ENCODE measurements at regions not wholly inside any gene's neighbourhood (a gene's known extent, or its start where the extent isn't known, plus 50 kb on each side); places are given as distances from the start of the nearest gene placed in this dataset.

GRCh38 chr11:92626624-92627023, 342.8 kb upstream of the MTNR1B start:
- Mint-ChIP-seq H3K27ac (no peak overlapping the region), H3K9me3 (ENCODE audit: low read depth) (no peaks in the 10 kb centered on the region), H3K4me1 (ENCODE audit: low read depth) (no peaks in the 10 kb centered on the region), H3K27me3 (no peaks in the 10 kb centered on the region), H3K36me3 (no peaks in the 10 kb centered on the region), H3K4me3 (no peak overlapping the region)

DNA sequence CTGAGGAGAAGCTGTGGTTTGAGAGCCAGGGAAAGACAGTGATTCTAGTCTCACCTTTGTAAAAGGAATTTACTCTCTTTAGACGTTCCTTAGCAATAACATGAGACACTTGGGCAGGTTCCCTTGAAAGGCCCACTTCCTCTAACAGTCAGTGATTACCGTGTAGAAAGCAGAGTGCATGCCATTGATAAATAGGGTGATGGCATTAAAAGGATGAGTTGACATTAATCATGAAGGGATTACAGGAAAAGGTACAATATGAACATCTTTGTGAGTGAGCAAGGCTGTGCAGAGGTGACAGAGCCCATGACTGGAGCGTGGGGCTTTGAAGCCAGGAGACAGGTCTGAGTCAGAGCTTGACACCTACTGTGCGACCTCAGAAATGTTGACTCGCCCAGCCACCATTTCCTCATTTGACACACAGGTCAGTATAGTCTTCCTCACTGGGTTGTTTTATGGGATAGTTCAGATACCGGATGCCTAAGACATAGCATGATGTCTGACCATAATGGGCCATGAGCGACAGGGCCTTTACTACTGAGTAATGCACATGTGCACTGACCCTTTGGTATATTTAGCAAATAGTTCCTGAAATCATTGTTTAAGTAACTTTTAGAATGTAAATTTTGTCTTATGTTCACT, 341.7 kb upstream of the MTNR1B start:
- no peak overlapping the region for H3K4me3 Mint-ChIP-seq
- no peaks in the 10 kb centered on the region for H3K9me3 Mint-ChIP-seq (ENCODE audit: low read depth)
- no peaks in the 10 kb centered on the region for H3K4me1 Mint-ChIP-seq (ENCODE audit: low read depth)
- H3K27ac Mint-ChIP-seq, result no peak overlapping the region
- H3K27me3 Mint-ChIP-seq, result no peaks in the 10 kb centered on the region
- H3K36me3 Mint-ChIP-seq, result no peaks in the 10 kb centered on the region

- H3K27me3 Mint-ChIP-seq, result no peaks in the 10 kb centered on the region
These were observed 340.8 kb upstream of the MTNR1B start for GRCh38 chr11:92628401-92629292.

GRCh38 chr11:92632495-92632894, 337.0 kb upstream of the MTNR1B start:
- Mint-ChIP-seq H3K27me3 (no peaks in the 10 kb centered on the region), H3K4me1 (ENCODE audit: low read depth) (no peaks in the 10 kb centered on the region), H3K9me3 (ENCODE audit: low read depth) (no peaks in the 10 kb centered on the region), H3K27ac (no peak overlapping the region), H3K4me3 (no peak overlapping the region), H3K36me3 (no peaks in the 10 kb centered on the region)

More at GRCh38 chr11:92628401-92629292, 340.8 kb upstream of the MTNR1B start:
- Mint-ChIP-seq H3K9me3 (ENCODE audit: low read depth) (no peaks in the 10 kb centered on the region), H3K27ac (no peak overlapping the region), H3K4me1 (ENCODE audit: low read depth) (no peaks in the 10 kb centered on the region), H3K4me3 (no peak overlapping the region), H3K36me3 (no peaks in the 10 kb centered on the region)

- no peaks in the 10 kb centered on the region for H3K27me3 Mint-ChIP-seq
- no peak overlapping the region for H3K27ac Mint-ChIP-seq
- H3K9me3 Mint-ChIP-seq (ENCODE audit: low read depth), result no peaks in the 10 kb centered on the region
- H3K36me3 Mint-ChIP-seq, result no peaks in the 10 kb centered on the region
- H3K4me1 Mint-ChIP-seq (ENCODE audit: low read depth), result no peaks in the 10 kb centered on the region
- no peak overlapping the region for H3K4me3 Mint-ChIP-seq
These were observed 335.6 kb upstream of the MTNR1B start for GRCh38 chr11:92633820-92634219.

DNA sequence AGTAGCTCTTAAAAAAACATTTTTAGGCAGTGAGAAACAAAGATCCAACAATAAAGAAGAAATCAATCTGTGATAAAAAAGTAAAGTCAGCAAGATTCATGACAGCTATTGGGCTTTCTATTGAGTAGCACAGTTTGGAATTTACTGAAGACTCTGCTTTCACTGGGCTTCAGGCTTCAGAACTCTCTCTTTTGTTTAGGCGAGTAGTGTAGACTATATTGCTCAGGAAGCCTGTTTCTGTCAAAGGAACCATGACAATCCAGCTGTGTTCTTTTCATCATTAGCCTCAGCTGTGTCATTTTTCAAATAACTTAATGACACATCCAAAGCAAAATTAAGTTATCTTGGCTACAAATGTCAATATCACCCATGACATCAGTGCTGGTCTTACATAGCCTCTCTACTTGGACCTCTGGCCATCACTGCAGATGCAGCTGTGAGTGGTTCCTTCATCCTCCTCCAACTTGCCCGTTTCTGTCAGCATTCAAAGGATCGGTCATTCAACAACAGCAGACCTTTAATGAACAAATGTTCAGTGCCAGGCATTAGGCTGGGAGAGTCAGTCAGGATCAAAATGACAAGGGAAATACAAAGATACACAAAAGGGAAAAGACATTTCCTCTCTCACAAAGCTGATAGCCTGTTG, 332.8 kb upstream of the MTNR1B start:
- Mint-ChIP-seq H3K9me3 (ENCODE audit: low read depth) (no peaks in the 10 kb centered on the region), H3K4me3 (no peak overlapping the region), H3K27ac (no peak overlapping the region), H3K4me1 (ENCODE audit: low read depth) (no peaks in the 10 kb centered on the region), H3K27me3 (no peaks in the 10 kb centered on the region), H3K36me3 (no peaks in the 10 kb centered on the region)

DNA sequence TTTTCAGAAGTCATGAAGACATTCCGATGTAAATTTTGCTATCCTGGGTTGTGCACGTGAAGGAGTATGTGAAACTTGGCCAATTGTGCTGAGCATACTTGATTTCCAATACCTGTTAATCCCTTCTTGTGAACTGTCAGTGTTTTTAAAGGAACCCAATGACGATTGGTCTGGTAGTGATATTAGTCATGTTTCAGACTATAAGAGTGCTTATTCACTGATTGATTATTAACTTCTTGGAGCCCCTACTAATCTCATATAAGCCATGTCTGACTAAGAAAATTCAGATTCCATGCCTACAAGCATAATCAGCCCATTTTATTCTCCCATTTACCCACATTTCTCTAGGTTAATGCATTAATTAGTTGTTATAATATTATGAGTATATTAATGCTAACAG, 330.8 kb upstream of the MTNR1B start:
- no peaks in the 10 kb centered on the region for H3K9me3 Mint-ChIP-seq (ENCODE audit: low read depth)
- no peak overlapping the region for H3K4me3 Mint-ChIP-seq
- no peaks in the 10 kb centered on the region for H3K4me1 Mint-ChIP-seq (ENCODE audit: low read depth)
- no peaks in the 10 kb centered on the region for H3K36me3 Mint-ChIP-seq
- no peak overlapping the region for H3K27ac Mint-ChIP-seq
- H3K27me3 Mint-ChIP-seq, result no peaks in the 10 kb centered on the region

- no peaks in the 10 kb centered on the region for H3K9me3 Mint-ChIP-seq (ENCODE audit: low read depth)
- H3K4me3 Mint-ChIP-seq, result no peak overlapping the region
- H3K27me3 Mint-ChIP-seq, result no peaks in the 10 kb centered on the region
- no peaks in the 10 kb centered on the region for H3K36me3 Mint-ChIP-seq
- H3K4me1 Mint-ChIP-seq (ENCODE audit: low read depth), result no peaks in the 10 kb centered on the region
- H3K27ac Mint-ChIP-seq, result no peak overlapping the region
These were observed 327.1 kb upstream of the MTNR1B start for GRCh38 chr11:92642177-92642931.

DNA sequence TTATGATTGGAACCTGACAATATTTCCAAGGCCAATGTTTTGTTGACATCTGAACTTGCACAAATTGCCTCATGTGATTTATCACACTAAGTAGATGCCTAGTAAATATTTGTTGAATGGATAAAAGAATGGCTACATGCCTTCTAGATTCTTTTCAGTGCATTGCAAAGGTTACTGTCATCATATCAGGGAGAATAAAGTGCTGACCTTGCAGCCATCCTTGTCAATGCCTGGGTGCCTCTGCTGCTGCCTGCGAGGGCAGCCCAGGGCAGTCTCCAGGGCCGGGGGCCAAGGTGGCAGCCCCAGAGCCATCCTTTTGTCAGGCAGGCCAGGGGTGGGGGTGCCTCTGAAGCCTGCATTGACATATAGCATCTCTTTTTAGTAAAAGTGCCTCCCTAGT, 325.6 kb upstream of the MTNR1B start:
- H3K36me3 Mint-ChIP-seq, result no peaks in the 10 kb centered on the region
- H3K9me3 Mint-ChIP-seq (ENCODE audit: low read depth), result no peaks in the 10 kb centered on the region
- H3K4me1 Mint-ChIP-seq (ENCODE audit: low read depth), result no peaks in the 10 kb centered on the region
- H3K27ac Mint-ChIP-seq, result no peak overlapping the region
- no peaks in the 10 kb centered on the region for H3K27me3 Mint-ChIP-seq
- H3K4me3 Mint-ChIP-seq, result no peak overlapping the region

- H3K36me3 Mint-ChIP-seq, result no peaks in the 10 kb centered on the region
- H3K4me3 Mint-ChIP-seq, result no peak overlapping the region
- H3K9me3 Mint-ChIP-seq (ENCODE audit: low read depth), result no peaks in the 10 kb centered on the region
- no peak overlapping the region for H3K27ac Mint-ChIP-seq
- H3K27me3 Mint-ChIP-seq, result no peaks in the 10 kb centered on the region
- no peaks in the 10 kb centered on the region for H3K4me1 Mint-ChIP-seq (ENCODE audit: low read depth)
These were observed 324.6 kb upstream of the MTNR1B start for GRCh38 chr11:92644595-92645445.

- Mint-ChIP-seq H3K4me1 (ENCODE audit: low read depth) (no peaks in the 10 kb centered on the region), H3K36me3 (no peaks in the 10 kb centered on the region), H3K27me3 (no peaks in the 10 kb centered on the region), H3K4me3 (no peak overlapping the region), H3K27ac (no peak overlapping the region), H3K9me3 (ENCODE audit: low read depth) (no peaks in the 10 kb centered on the region)
These were observed 318.3 kb upstream of the MTNR1B start for GRCh38 chr11:92651159-92651558.

DNA sequence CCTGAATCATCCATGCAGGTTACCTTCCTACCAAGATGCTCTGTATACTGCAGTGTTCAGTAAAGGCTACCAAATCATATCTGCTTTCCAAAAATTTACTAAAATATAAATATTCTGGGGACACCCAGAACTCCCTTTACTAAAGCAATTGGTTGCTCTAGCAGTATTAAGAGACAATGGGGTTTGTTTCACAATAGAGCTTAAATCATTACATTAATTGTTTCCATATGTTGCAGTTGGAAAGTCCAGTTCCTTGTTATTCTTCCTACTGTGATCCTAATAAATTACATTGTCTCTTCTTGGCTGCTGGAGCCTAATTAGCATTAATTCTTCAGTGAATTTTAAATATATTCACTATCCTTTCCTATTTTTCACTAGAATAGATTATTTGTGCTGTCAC, 316.0 kb upstream of the MTNR1B start:
- Mint-ChIP-seq H3K4me1 (ENCODE audit: low read depth) (no peaks in the 10 kb centered on the region), H3K9me3 (ENCODE audit: low read depth) (no peaks in the 10 kb centered on the region), H3K4me3 (no peak overlapping the region), H3K27ac (no peak overlapping the region), H3K36me3 (no peaks in the 10 kb centered on the region), H3K27me3 (no peaks in the 10 kb centered on the region)

DNA sequence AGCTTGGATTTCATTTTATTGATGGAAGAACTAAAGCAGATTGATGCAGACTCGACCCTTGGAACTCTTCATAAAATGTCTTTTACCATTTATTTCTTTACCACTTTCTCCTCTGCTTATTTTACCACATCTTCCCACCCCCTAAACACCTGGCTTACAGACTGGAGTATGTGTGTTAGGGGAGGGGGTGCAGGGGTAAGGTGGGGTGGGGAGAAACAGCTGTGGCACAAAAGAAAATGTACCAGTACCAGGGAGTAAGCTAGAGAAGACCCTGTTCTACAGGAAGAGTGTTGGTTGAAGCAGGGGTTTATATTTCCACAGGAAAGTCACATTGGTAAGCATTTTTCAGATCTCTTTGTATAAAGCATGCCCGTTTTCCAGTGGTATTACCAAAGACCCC, 312.7 kb upstream of the MTNR1B start:
- Mint-ChIP-seq H3K4me1 (ENCODE audit: low read depth) (no peaks in the 10 kb centered on the region), H3K27ac (no peak overlapping the region), H3K4me3 (no peak overlapping the region), H3K36me3 (no peaks in the 10 kb centered on the region), H3K27me3 (no peaks in the 10 kb centered on the region), H3K9me3 (ENCODE audit: low read depth) (peaks cover 3% of the 10 kb centered on the region)

- H3K4me3 Mint-ChIP-seq, result no peak overlapping the region
- no peaks in the 10 kb centered on the region for H3K36me3 Mint-ChIP-seq
- peaks cover 3% of the 10 kb centered on the region for H3K9me3 Mint-ChIP-seq (ENCODE audit: low read depth)
- no peaks in the 10 kb centered on the region for H3K4me1 Mint-ChIP-seq (ENCODE audit: low read depth)
- H3K27me3 Mint-ChIP-seq, result no peaks in the 10 kb centered on the region
- no peak overlapping the region for H3K27ac Mint-ChIP-seq
These were observed 312.2 kb upstream of the MTNR1B start for GRCh38 chr11:92657226-92657625.
